Tongue (tissue), 1 donor: ENCODE measurements at regions not wholly inside any gene's neighbourhood (a gene's known extent, or its start where the extent isn't known, plus 50 kb on each side); places are given as distances from the start of the nearest gene placed in this dataset.

Experiments used
- DNase-seq: peaks from one replicate; pipeline ENCODE4 v3.0.0-alpha.2; 2015

- peak; percentile 31 for DNase-seq
Observed at GRCh38 chr13:105207572-105208293, 1327.7 kb downstream of the EFNB2 start.

- DNase-seq: no peak
Observed at GRCh38 chr13:105202354-105202753, 1333.1 kb downstream of the EFNB2 start.

- DNase-seq: no peak
Observed at GRCh38 chr13:105201351-105201750, 1334.1 kb downstream of the EFNB2 start.

GRCh38 chr13:105200181-105200580 is 1335.3 kb downstream of the EFNB2 start:
- no peak for DNase-seq

- DNase-seq: no peak
Observed at GRCh38 chr13:105196052-105196451, 1339.4 kb downstream of the EFNB2 start.

GRCh38 chr13:105193026-105193425 is 1342.4 kb downstream of the EFNB2 start:
- no peak for DNase-seq

GRCh38 chr13:105184201-105184600 is 1351.3 kb downstream of the EFNB2 start:
- no peak for DNase-seq

GRCh38 chr13:105177265-105177900 is 1358.1 kb downstream of the EFNB2 start:
- DNase-seq: no peak

GRCh38 chr13:105170438-105170837 is 1365.0 kb downstream of the EFNB2 start:
- no peak for DNase-seq

- no peak for DNase-seq
Observed at GRCh38 chr13:105168295-105168694, 1367.2 kb downstream of the EFNB2 start.

GRCh38 chr13:105167385-105167784 is 1368.1 kb downstream of the EFNB2 start:
- DNase-seq: no peak

GRCh38 chr13:105165449-105166125 is 1369.9 kb downstream of the EFNB2 start:
- no peak for DNase-seq

- DNase-seq: no peak
Observed at GRCh38 chr13:105159841-105160240, 1375.6 kb downstream of the EFNB2 start.

GRCh38 chr13:105153611-105154010 is 1381.9 kb downstream of the EFNB2 start:
- DNase-seq: no peak

GRCh38 chr13:105151639-105152038 is 1383.8 kb downstream of the EFNB2 start:
- DNase-seq: no peak

- DNase-seq: no peak
Observed at GRCh38 chr13:105147461-105147860, 1388.0 kb downstream of the EFNB2 start.

GRCh38 chr13:105144936-105145335 is 1390.5 kb downstream of the EFNB2 start:
- no peak for DNase-seq

GRCh38 chr13:105144020-105144419 is 1391.4 kb downstream of the EFNB2 start:
- no peak for DNase-seq

- DNase-seq: no peak
Observed at GRCh38 chr13:105142556-105142955, 1392.9 kb downstream of the EFNB2 start.

- peak; percentile 3 for DNase-seq
Observed at GRCh38 chr13:105139380-105140285, 1395.8 kb downstream of the EFNB2 start.

- no peak for DNase-seq
Observed at GRCh38 chr13:105139048-105139379, 1396.4 kb downstream of the EFNB2 start.

- no peak for DNase-seq
Observed at GRCh38 chr13:105135852-105136615, 1399.4 kb downstream of the EFNB2 start.
